ENCODE measurements at regions not wholly inside any gene's neighbourhood (a gene's known extent, or its start where the extent isn't known, plus 50 kb on each side); places are given as distances from the start of the nearest gene placed in this dataset.
"Not testable (repeated sequence)": the region's sequence is repeated elsewhere in the genome, so short reads cannot be mapped to it uniquely, and the experiment has no call there.

DNA sequence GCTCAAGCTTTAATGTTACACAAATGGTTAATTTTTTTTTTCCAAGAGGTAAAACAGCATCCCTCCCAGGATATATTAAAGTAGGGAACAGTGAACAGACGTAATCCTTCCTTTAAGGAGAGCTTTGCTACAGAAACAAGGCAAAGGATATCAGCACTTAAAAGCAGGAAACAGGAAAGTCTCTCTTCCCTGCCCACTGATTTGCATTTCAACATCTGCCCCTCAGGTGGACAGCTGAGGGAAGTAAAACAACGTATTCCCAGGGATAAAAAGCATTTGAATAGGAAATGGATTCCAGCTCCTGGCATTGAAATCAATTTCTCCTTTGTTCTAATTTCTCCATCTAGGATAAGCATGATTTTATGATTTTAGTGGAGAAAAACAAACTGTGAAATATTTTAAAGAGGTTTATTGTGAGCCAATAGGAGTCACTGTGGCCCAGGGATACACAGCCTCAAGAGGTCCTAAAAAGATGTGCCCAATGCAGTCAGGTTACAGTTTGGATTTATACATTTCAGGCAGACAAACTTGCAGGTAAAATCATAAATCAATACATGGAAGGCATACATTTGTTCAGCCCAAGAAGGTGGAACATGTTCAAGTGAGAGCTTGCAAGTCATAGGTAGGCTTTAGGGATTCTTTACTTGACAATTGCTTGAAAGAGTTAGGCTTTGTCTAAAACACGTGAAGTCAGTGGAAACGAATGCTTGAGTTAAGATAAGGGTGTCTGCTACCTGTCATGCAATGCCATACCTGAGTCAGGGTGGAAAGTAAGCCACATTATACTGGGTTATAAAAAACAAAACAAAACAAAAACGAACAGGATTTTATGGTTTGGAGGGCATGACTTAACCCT, 286.2 kb upstream of the VWC2 start:
- H3K27ac ChIP-seq = no peak overlapping the region
- TF ChIP-seq ZFX (IDR thresholded peaks at IDR 0.05; ENCODE audit: borderline replicate concordance) = no peak
- TF ChIP-seq, protein P1, sequence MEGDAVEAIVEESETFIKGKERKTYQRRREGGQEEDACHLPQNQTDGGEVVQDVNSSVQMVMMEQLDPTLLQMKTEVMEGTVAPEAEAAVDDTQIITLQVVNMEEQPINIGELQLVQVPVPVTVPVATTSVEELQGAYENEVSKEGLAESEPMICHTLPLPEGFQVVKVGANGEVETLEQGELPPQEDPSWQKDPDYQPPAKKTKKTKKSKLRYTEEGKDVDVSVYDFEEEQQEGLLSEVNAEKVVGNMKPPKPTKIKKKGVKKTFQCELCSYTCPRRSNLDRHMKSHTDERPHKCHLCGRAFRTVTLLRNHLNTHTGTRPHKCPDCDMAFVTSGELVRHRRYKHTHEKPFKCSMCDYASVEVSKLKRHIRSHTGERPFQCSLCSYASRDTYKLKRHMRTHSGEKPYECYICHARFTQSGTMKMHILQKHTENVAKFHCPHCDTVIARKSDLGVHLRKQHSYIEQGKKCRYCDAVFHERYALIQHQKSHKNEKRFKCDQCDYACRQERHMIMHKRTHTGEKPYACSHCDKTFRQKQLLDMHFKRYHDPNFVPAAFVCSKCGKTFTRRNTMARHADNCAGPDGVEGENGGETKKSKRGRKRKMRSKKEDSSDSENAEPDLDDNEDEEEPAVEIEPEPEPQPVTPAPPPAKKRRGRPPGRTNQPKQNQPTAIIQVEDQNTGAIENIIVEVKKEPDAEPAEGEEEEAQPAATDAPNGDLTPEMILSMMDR (IDR thresholded peaks at IDR 0.05) = no peak

DNA sequence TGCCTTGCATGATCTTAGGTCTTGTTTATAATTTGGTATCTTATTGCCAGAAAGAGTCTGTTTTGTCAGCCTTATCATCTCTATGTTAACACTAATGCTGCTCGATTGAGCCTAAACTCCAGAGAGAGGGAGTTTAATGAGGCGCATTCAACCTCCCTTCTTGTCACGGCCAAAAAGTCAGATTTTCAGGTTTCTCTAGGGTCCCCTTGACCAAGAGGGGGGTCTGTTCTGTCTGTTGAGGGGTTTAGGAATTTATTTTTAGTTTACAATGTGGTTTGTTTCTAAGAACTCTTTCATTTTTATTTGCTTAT, 285.7 kb upstream of the VWC2 start:
- no peak for TF ChIP-seq ZFX (IDR thresholded peaks at IDR 0.05; ENCODE audit: borderline replicate concordance)
- TF ChIP-seq, protein P1 (IDR thresholded peaks at IDR 0.05) = no peak

DNA sequence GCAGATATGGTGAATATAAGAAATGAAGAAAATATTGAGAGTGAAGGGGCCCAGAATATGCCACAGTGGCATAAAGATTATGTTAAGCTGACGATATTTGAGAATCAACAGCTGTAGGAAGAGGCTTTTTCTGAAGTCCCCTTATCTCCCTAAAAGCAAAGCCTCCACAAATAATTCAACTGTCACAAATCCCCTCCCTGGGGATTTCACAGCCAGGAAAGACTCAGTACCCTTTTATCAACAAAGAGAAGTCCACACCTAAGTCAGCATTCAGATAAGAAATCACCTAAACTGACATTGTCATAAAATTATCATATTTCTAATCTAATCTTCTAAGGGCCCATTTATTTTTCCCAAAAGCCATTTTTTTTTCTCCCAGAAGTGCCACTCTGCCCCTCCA, 284.9 kb upstream of the VWC2 start:
- no peak overlapping the region for H3K27ac ChIP-seq
- TF ChIP-seq, protein P1 (IDR thresholded peaks at IDR 0.05) = no peak
- no peak for TF ChIP-seq ZFX (IDR thresholded peaks at IDR 0.05; ENCODE audit: borderline replicate concordance)

More for the DNA sequence above, 285.7 kb upstream of the VWC2 start:
- no peak overlapping the region for H3K27ac ChIP-seq

DNA sequence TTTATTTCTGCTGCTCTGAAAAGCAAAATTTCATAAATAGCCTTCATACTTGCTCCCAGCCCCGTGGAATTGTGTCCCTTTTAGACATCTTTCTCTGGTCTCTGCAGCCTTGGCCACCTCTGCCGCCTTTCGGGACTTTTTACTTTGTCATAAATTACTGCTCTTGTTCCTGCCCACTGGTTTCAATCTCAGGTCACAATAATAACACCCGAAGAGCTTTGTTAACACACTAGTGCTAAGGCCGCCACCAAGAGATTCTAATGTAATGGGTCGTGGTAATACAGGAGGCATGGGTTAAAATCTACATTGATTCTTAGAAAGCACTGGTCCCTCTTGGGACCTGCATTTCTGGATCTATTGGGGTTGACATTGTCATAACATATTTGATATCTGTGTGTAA, 276.0 kb upstream of the VWC2 start:
- H3K27ac ChIP-seq = no peak overlapping the region
- TF ChIP-seq, protein P1 (IDR thresholded peaks at IDR 0.05) = no peak
- TF ChIP-seq ZFX (IDR thresholded peaks at IDR 0.05; ENCODE audit: borderline replicate concordance) = no peak

DNA sequence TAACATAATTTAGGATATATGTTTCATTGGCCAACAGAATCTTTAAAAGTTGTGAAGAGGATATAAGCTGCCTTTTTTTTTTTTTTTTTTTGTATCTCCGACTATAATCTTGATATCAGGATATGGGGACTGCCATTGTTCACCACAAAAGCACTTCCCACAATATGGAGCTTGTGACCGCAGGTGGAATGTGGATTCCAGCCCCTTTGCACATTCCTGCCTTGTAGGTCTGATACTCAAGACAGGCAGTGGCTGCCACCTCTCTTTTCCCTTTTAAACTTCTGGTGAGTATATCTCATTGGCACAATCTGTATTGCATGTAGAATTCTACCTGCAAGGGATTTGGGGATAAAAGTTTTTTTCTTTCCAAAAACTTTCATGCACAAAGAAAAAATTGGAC, 272.7 kb upstream of the VWC2 start:
- H3K27ac ChIP-seq = no peak overlapping the region
- TF ChIP-seq, protein P1 (IDR thresholded peaks at IDR 0.05) = no peak
- TF ChIP-seq ZFX (IDR thresholded peaks at IDR 0.05; ENCODE audit: borderline replicate concordance) = no peak

DNA sequence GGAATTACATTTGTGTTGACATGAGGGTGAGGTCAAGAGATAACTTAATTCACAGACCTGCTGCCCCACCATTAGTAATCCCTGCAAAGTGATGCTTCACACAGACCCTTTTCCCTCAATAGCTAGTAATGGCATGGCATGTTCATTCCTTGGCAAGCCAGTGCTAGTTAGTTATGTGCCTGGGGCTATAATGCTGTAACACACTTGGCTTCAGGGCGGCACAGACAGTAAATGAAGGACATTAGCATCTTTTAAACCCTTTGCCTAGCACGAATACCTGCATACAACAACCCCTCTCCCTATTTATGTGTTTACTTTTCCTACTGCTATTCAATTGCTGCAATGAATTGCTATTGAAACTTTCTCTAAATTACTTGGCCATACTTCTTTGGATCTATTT, 266.2 kb upstream of the VWC2 start:
- not testable (repeated sequence) for H3K27ac ChIP-seq

DNA sequence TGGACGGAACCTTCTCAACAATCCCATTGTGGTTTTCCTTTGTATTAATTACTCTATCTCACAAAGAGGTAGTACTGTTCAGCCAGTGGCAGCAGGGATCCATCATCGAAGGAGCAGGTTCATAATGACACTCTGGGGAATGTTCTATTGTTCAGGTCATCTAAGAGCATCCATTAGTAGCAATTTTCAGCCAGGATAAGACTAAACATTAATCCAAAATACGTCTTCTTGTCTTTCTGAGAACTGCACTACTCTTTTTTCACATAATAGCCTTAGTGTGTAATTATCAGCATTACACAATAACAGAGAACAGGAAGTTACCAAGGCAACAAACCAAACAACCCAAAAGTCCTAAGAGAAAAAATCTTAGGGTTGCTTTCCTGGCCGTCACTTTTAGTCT, 259.5 kb upstream of the VWC2 start:
- no peak overlapping the region for H3K27ac ChIP-seq
- TF ChIP-seq, protein P1 (IDR thresholded peaks at IDR 0.05) = no peak
- no peak for TF ChIP-seq ZFX (IDR thresholded peaks at IDR 0.05; ENCODE audit: borderline replicate concordance)

DNA sequence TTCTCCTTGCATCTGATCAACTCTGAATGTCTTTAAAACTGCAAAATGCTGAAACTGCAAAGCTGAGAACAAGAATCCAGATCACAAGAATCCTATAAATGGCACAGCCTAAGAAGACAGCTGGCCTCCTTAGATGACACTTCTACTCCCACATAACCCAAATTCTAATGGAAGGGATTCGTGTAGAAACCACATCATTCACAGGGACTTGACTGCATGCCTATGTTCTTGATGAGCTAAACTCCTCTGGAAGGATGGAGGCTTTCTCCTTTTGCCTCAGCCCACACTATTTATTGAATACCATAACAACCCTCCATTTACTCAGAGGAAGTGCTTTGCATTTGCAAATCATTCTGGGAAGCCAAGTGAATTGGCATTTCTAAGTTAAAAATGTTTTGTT, 252.5 kb upstream of the VWC2 start:
- no peak overlapping the region for H3K27ac ChIP-seq
- TF ChIP-seq, protein P1 (IDR thresholded peaks at IDR 0.05) = no peak
- no peak for TF ChIP-seq ZFX (IDR thresholded peaks at IDR 0.05; ENCODE audit: borderline replicate concordance)

All from 22Rv1 (cell line).